Neuronal stem cell (in vitro differentiated cells): ENCODE measurements at regions not wholly inside any gene's neighbourhood (a gene's known extent, or its start where the extent isn't known, plus 50 kb on each side); places are given as distances from the start of the nearest gene placed in this dataset.

ENCODE experiments used
- DNase-seq: peaks from one replicate; pipeline ENCODE4 v3.0.0-alpha.2; 2013; ENCODE audit warnings: low spot score
- H2AFZ ChIP-seq: one replicate; pipeline ENCODE4 v1.6.1; 2013; ENCODE audit warnings: mild to moderate bottlenecking, low read length, inconsistent platforms
- H2AK5ac ChIP-seq: 2 replicates; pipeline ENCODE4 v1.6.1; 2013; ENCODE audit warnings: low read depth, mild to moderate bottlenecking, inconsistent platforms, low read length, moderate library complexity, mixed read lengths
- H2BK120ac ChIP-seq: 2 replicates; pipeline ENCODE4 v1.6.1; 2013; ENCODE audit warnings: low read depth, mild to moderate bottlenecking, inconsistent platforms, low read length, moderate library complexity, mixed read lengths
- H2BK12ac ChIP-seq: one replicate; pipeline ENCODE4 v1.6.1; 2013; ENCODE audit warnings: low read length, inconsistent platforms
- H2BK15ac ChIP-seq: 2 replicates; pipeline ENCODE4 v1.6.1; 2013; ENCODE audit warnings: mild to moderate bottlenecking, low read length, inconsistent platforms, mixed read lengths
- H2BK5ac ChIP-seq: one replicate; pipeline ENCODE4 v1.6.1; 2013; ENCODE audit warnings: inconsistent platforms, mild to moderate bottlenecking, low read length, moderate library complexity
- H3K14ac ChIP-seq: one replicate; pipeline ENCODE4 v1.6.1; 2013; ENCODE audit warnings: low read length, inconsistent platforms
- H3K18ac ChIP-seq: 2 replicates; pipeline ENCODE4 v1.6.1; 2013; ENCODE audit warnings: low read length, inconsistent platforms
- H3K23ac ChIP-seq: 2 replicates; pipeline ENCODE4 v1.6.1; 2013; ENCODE audit warnings: low read depth, mild to moderate bottlenecking, mixed read lengths, low read length, inconsistent platforms; ENCODE audit not compliant: poor library complexity
- H3K27ac ChIP-seq: replicated peaks from 3 replicates; pipeline ENCODE4 v1.5.1; 2013; ENCODE audit warnings: low read length, inconsistent platforms
- H3K27me3 ChIP-seq, 3 experiments: 2 replicates each; pipeline ENCODE4 v1.6.1; 2013; ENCODE audit warnings: low read length in 3 of 3, mild to moderate bottlenecking in 2 of 3, inconsistent platforms in 1 of 3, low read depth in 1 of 3, mixed read lengths in 1 of 3, moderate library complexity in 1 of 3; ENCODE audit not compliant: control insufficient read depth in 3 of 3, insufficient read depth in 3 of 3
- H3K36me3 ChIP-seq, 2 donors: replicated peaks in 1 of 2; 2 replicates each; pipeline ENCODE4 v1.6.1; 2013; ENCODE audit warnings: low read length in 2 of 2; ENCODE audit not compliant: control insufficient read depth in 2 of 2, insufficient read depth in 2 of 2
- H3K4ac ChIP-seq: 2 replicates; pipeline ENCODE4 v1.6.1; 2013; ENCODE audit warnings: inconsistent platforms, mild to moderate bottlenecking, low read length, moderate library complexity
- H3K4me1 ChIP-seq, 2 donors: 1 replicate in 1 of 2; 2 replicates in 1 of 2; pipeline ENCODE4 v1.6.1; 2013; ENCODE audit warnings: low read length in 2 of 2, low read depth in 1 of 2; ENCODE audit not compliant: control insufficient read depth in 2 of 2, insufficient read depth in 1 of 2
- H3K4me2 ChIP-seq: one replicate; pipeline ENCODE4 v1.6.1; 2013; ENCODE audit warnings: mild to moderate bottlenecking, low read length, inconsistent platforms; ENCODE audit not compliant: insufficient read depth, poor library complexity, severe bottlenecking
- H3K4me3 ChIP-seq, 2 donors: 2 replicates each; pipeline ENCODE4 v1.5.1; 2013; ENCODE audit warnings: low read length in 2 of 2, mild to moderate bottlenecking in 2 of 2, inconsistent platforms in 1 of 2, moderate library complexity in 1 of 2
- H3K79me1 ChIP-seq: one replicate; pipeline ENCODE4 v1.6.1; 2013; ENCODE audit warnings: low read depth, mild to moderate bottlenecking, inconsistent platforms, low read length, moderate library complexity
- H3K9ac ChIP-seq: one replicate; pipeline ENCODE4 v1.6.1; 2013; ENCODE audit warnings: mild to moderate bottlenecking, low read depth, low read length, inconsistent platforms; ENCODE audit not compliant: poor library complexity
- H3K9me3 ChIP-seq, 2 donors: replicated peaks in 1 of 2; 2 replicates each; pipeline versions ENCODE3 to v1.6.1; 2013; ENCODE audit warnings: low read length in 2 of 2, mild to moderate bottlenecking in 2 of 2, inconsistent platforms in 1 of 2, low read depth in 1 of 2, mixed read lengths in 1 of 2, moderate library complexity in 1 of 2; ENCODE audit not compliant: control insufficient read depth in 2 of 2, insufficient read depth in 1 of 2
- H4K8ac ChIP-seq: one replicate; pipeline ENCODE4 v1.6.1; 2013; ENCODE audit warnings: low read depth, mild to moderate bottlenecking, inconsistent platforms, low read length, moderate library complexity
- H4K91ac ChIP-seq: one replicate; pipeline ENCODE4 v1.6.1; 2013; ENCODE audit warnings: low read length, low read depth, mild to moderate bottlenecking, inconsistent platforms; ENCODE audit not compliant: poor library complexity
- WGBS, 2 donors: extraction: QIAGEN DNeasy Blood & Tissue Kit; methylation state at CpG; one replicate each; pipeline ENCODE4 v1.1.7; 2013; ENCODE audit warnings: missing lambda C conversion rate in 2 of 2, mixed read lengths in 1 of 2; ENCODE audit not compliant: insufficient read length in 2 of 2, insufficient replicate concordance in 1 of 2; ENCODE audit errors: extremely low coverage in 2 of 2; 5-methylcytosine and 5-hydroxymethylcytosine counted together

GRCh38 chr14:86675059-86675458 lies 1145.1 kb downstream of the FLRT2 start:
- DNase-seq, result no peak
- Histone ChIP-seq H2BK15ac (no peak overlapping the region), H4K91ac (no peak overlapping the region), H2BK5ac (no peak overlapping the region), H4K8ac (no peak overlapping the region), H3K36me3 (no peaks in the 10 kb centered on the region), H3K23ac (no peak overlapping the region), H2AFZ (no peak overlapping the region), H3K27me3 (no peaks in the 10 kb centered on the region), H3K18ac (no peak overlapping the region), H3K9me3 (no peaks in the 10 kb centered on the region), H2BK120ac (no peak overlapping the region), H3K14ac (no peak overlapping the region), H3K4ac (no peak overlapping the region), H3K9ac (no peak overlapping the region), H2AK5ac (no peak overlapping the region), H3K79me1 (no peaks in the 10 kb centered on the region), H3K4me1 (peaks cover 0 to 2% of the 10 kb centered on the region in 2 donors), H3K4me3 (no peak overlapping the region), H3K4me2 (no peak overlapping the region), H2BK12ac (no peak overlapping the region), H3K27ac (no peak overlapping the region)
- no CpG with 5 or more reads among the region's 3 CpGs for WGBS, 2 donors

- Histone ChIP-seq H3K9me3 (no peaks in the 10 kb centered on the region), H3K4ac (no peak overlapping the region), H3K18ac (no peak overlapping the region), H2BK12ac (no peak overlapping the region), H3K4me3 (no peak overlapping the region), H3K36me3 (no peaks in the 10 kb centered on the region), H2AK5ac (no peak overlapping the region), H3K27ac (no peak overlapping the region), H3K9ac (no peak overlapping the region), H2BK15ac (no peak overlapping the region), H2AFZ (no peak overlapping the region), H2BK120ac (no peak overlapping the region), H3K23ac (no peak overlapping the region), H3K4me1 (peaks cover 0 to 2% of the 10 kb centered on the region in 2 donors), H4K91ac (no peak overlapping the region), H3K4me2 (no peak overlapping the region), H2BK5ac (no peak overlapping the region), H3K14ac (no peak overlapping the region), H4K8ac (no peak overlapping the region), H3K27me3 (no peaks in the 10 kb centered on the region), H3K79me1 (no peaks in the 10 kb centered on the region)
- DNase-seq, result no peak
These were observed 1143.6 kb downstream of the FLRT2 start for GRCh38 chr14:86673523-86673969.

- Histone ChIP-seq H2AFZ (no peak overlapping the region), H3K23ac (no peak overlapping the region), H2BK15ac (no peak overlapping the region), H3K9ac (no peak overlapping the region), H3K4me2 (no peak overlapping the region), H3K27me3 (no peaks in the 10 kb centered on the region), H3K14ac (no peak overlapping the region), H3K36me3 (no peaks in the 10 kb centered on the region), H2BK5ac (no peak overlapping the region), H2BK12ac (no peak overlapping the region), H3K4me3 (no peak overlapping the region), H4K8ac (no peak overlapping the region), H3K4me1 (peaks cover 0 to 2% of the 10 kb centered on the region in 2 donors), H3K79me1 (no peaks in the 10 kb centered on the region), H3K18ac (no peak overlapping the region), H2BK120ac (no peak overlapping the region), H3K4ac (no peak overlapping the region), H3K27ac (no peak overlapping the region), H2AK5ac (no peak overlapping the region), H4K91ac (no peak overlapping the region), H3K9me3 (no peaks in the 10 kb centered on the region)
- WGBS, 2 donors, result no CpG with 5 or more reads among the region's 2 CpGs
- no peak for DNase-seq
These were observed 1142.1 kb downstream of the FLRT2 start for GRCh38 chr14:86672080-86672479.

GRCh38 chr14:86665975-86666374 lies 1136.0 kb downstream of the FLRT2 start:
- Histone ChIP-seq H3K27ac (no peak overlapping the region), H3K79me1 (no peaks in the 10 kb centered on the region), H3K9me3 (no peaks in the 10 kb centered on the region), H3K9ac (no peak overlapping the region), H2AK5ac (no peak overlapping the region), H3K36me3 (no peaks in the 10 kb centered on the region), H2BK12ac (no peak overlapping the region), H3K27me3 (no peaks in the 10 kb centered on the region), H3K4ac (no peak overlapping the region), H4K91ac (no peak overlapping the region), H3K4me2 (no peak overlapping the region), H3K18ac (no peak overlapping the region), H3K23ac (no peak overlapping the region), H3K4me1 (no peaks in the 10 kb centered on the region), H3K14ac (no peak overlapping the region), H2BK5ac (no peak overlapping the region), H4K8ac (no peak overlapping the region), H2AFZ (no peak overlapping the region), H2BK15ac (no peak overlapping the region), H2BK120ac (no peak overlapping the region), H3K4me3 (no peak overlapping the region)
- DNase-seq, result no peak
- WGBS, 2 donors, result no CpG with 5 or more reads among the region's 1 CpG
